SK-N-SH (cell line): ENCODE measurements at regions not wholly inside any gene's neighbourhood (a gene's known extent, or its start where the extent isn't known, plus 50 kb on each side); places are given as distances from the start of the nearest gene placed in this dataset.

Experiments used
- CTCF ChIA-PET: fragments of 300-600, 350-600 bp; formaldehyde crosslinking; extraction: SDS; loops from one replicate; lab custom pipeline; 2021; lab: Yijun Ruan, JAX
- POLR2A ChIA-PET: fragments of 350-600 bp; sonication (Branson Sonifier 250); formaldehyde crosslinking; extraction: SDS; loops from one replicate; lab custom pipeline; 2020; ENCODE audit warnings: antibody characterized with exemption, inconsistent platforms; lab: Yijun Ruan, JAX
- DNase-seq: peaks from one replicate; pipeline ENCODE4 v3.0.0; 2012
- H2AFZ ChIP-seq: fragments of 200-600 bp; sonication (generic); 2 replicates; pipeline ENCODE4 v1.8.1; 2016; ENCODE audit warnings: antibody characterized with exemption, mild to moderate bottlenecking, low read depth
- H3F3A ChIP-seq: fragments of 200-600 bp; sonication (generic); replicated peaks from 2 replicates; pipeline ENCODE3; 2016; ENCODE audit warnings: antibody characterized with exemption, mild to moderate bottlenecking; ENCODE audit not compliant: insufficient read depth
- H3K27ac ChIP-seq, 2 experiments: fragments of 200-500 bp in 1 of 2; fragments of 200-600 bp in 1 of 2; sonication (Bioruptor generic) in 1 of 2; sonication (generic), shearing (Covaris generic) in 1 of 2; 2 replicates each; pipeline versions ENCODE4 v1.5.1 to v1.6.1; 2014 to 2016; ENCODE audit warnings: low read depth in 2 of 2, inconsistent platforms in 1 of 2, low read length in 1 of 2, mild to moderate bottlenecking in 1 of 2, mixed read lengths in 1 of 2
- H3K27me3 ChIP-seq: fragments of 200-600 bp; sonication (generic), shearing (Covaris generic); 2 replicates; pipeline ENCODE4 v1.6.1; 2016; ENCODE audit warnings: mixed run types; ENCODE audit not compliant: insufficient read depth
- H3K36me3 ChIP-seq, 2 experiments: fragments of 200-500 bp in 1 of 2; fragments of 200-600 bp in 1 of 2; sonication (Bioruptor generic) in 1 of 2; sonication (generic) in 1 of 2; replicated peaks in 1 of 2; 2 replicates each; pipeline versions ENCODE3 to v1.5.1; 2014 to 2016; ENCODE audit warnings: low read length in 1 of 2, mild to moderate bottlenecking in 1 of 2; ENCODE audit not compliant: insufficient read depth in 2 of 2, control insufficient read depth in 1 of 2
- H3K4me1 ChIP-seq, 2 experiments: fragments of 200-500 bp in 1 of 2; fragments of 200-600 bp in 1 of 2; sonication (Bioruptor generic) in 1 of 2; sonication (generic), shearing (Covaris generic) in 1 of 2; 2 replicates each; pipeline versions ENCODE4 v1.5.1 to v1.6.1; 2014 to 2016; ENCODE audit warnings: low read depth in 1 of 2, low read length in 1 of 2, mixed run types in 1 of 2; ENCODE audit not compliant: insufficient read depth in 2 of 2, control insufficient read depth in 1 of 2
- H3K4me2 ChIP-seq: fragments of 200-600 bp; sonication (generic), shearing (Covaris generic); 2 replicates; pipeline ENCODE4 v1.6.1; 2017; ENCODE audit warnings: mixed run types
- H3K4me3 ChIP-seq, 2 experiments: fragments of 200-500 bp in 1 of 2; fragments of 200-600 bp in 1 of 2; sonication (Bioruptor generic) in 1 of 2; sonication (generic), shearing (Covaris generic) in 1 of 2; 2 replicates each; pipeline versions ENCODE4 v1.5.1 to v1.8.1; 2014 to 2016; ENCODE audit warnings: low read depth in 2 of 2, inconsistent platforms in 1 of 2, low read length in 1 of 2, mild to moderate bottlenecking in 1 of 2, mixed read lengths in 1 of 2, moderate library complexity in 1 of 2
- H3K79me2 ChIP-seq: fragments of 200-600 bp; sonication (generic); 2 replicates; pipeline ENCODE4 v1.8.1; 2017; ENCODE audit warnings: mild to moderate bottlenecking; ENCODE audit not compliant: insufficient read depth
- H3K9ac ChIP-seq: fragments of 200-600 bp; sonication (generic); 2 replicates; pipeline ENCODE4 v1.6.1; 2017; ENCODE audit warnings: mixed run types
- H3K9me2 ChIP-seq: fragments of 200-600 bp; sonication (generic); 2 replicates; pipeline ENCODE4 v1.6.1; 2017; ENCODE audit warnings: mixed run types
- H3K9me3 ChIP-seq: fragments of 200-600 bp; sonication (generic); 2 replicates; pipeline ENCODE4 v1.6.1; 2017; ENCODE audit warnings: mixed run types, mild to moderate bottlenecking, moderate library complexity
- H4K20me1 ChIP-seq: fragments of 200-600 bp; sonication (generic); 2 replicates; pipeline ENCODE4 v1.6.1; 2017; ENCODE audit warnings: mild to moderate bottlenecking, mixed run types; ENCODE audit not compliant: insufficient read depth
- ELF1 ChIP-seq: IDR thresholded peaks from 2 replicates; pipeline ENCODE4 v1.4.0; 2012
- EZH2phosphoT487 ChIP-seq: fragments of 200-600 bp; sonication (generic); IDR thresholded peaks from 2 replicates; pipeline ENCODE4 v1.6.1; 2017; ENCODE audit warnings: low read depth, mixed run types, mild to moderate bottlenecking, antibody characterized with exemption, moderate library complexity, borderline replicate concordance
- FOSL2 ChIP-seq: IDR thresholded peaks from 2 replicates; pipeline ENCODE4 v1.4.0; 2012; ENCODE audit warnings: low read depth, mild to moderate bottlenecking, moderate library complexity, borderline replicate concordance
- FOXM1 ChIP-seq: IDR thresholded peaks from 2 replicates; pipeline ENCODE4 v1.4.0; 2012; ENCODE audit warnings: low read depth, mild to moderate bottlenecking
- JUND ChIP-seq: IDR thresholded peaks from 2 replicates; pipeline ENCODE4 v1.4.0; 2012
- RAD21 ChIP-seq: IDR thresholded peaks from 2 replicates; pipeline ENCODE4 v1.6.1; 2012; ENCODE audit warnings: mild to moderate bottlenecking, low read length
- RFX5 ChIP-seq: IDR thresholded peaks from 2 replicates; pipeline ENCODE4 v1.6.1; 2012; ENCODE audit warnings: mild to moderate bottlenecking, improper control_type of control experiment, low read length
- RXRA ChIP-seq: IDR thresholded peaks from 2 replicates; pipeline ENCODE4 v1.4.0; 2012; ENCODE audit warnings: low read depth, mild to moderate bottlenecking, borderline replicate concordance
- SIN3A ChIP-seq: IDR thresholded peaks from 2 replicates; pipeline ENCODE4 v1.6.1; 2012; ENCODE audit warnings: low read depth, mild to moderate bottlenecking, low read length, moderate library complexity, borderline replicate concordance
- SMC3 ChIP-seq: IDR thresholded peaks from 2 replicates; pipeline ENCODE4 v1.6.1; 2012; ENCODE audit warnings: low read depth, low read length, improper control_type of control experiment
- TAF1 ChIP-seq: IDR thresholded peaks from 2 replicates; pipeline ENCODE4 v1.6.1; 2012; ENCODE audit warnings: low read depth, mild to moderate bottlenecking, low read length, moderate library complexity, borderline replicate concordance
- TCF12 ChIP-seq: IDR thresholded peaks from 2 replicates; pipeline ENCODE4 v1.4.0; 2012
- WGBS: methylation state at CpG from one replicate; pipeline ENCODE4 v1.1.6; 2017; ENCODE audit warnings: low lambda C conversion rate; 5-methylcytosine and 5-hydroxymethylcytosine counted together
- TF ChIP-seq, protein P1 (sequence below): IDR thresholded peaks from 2 replicates; pipeline ENCODE4 v1.4.0; 2012; ENCODE audit warnings: low read depth, borderline replicate concordance
- TF ChIP-seq, protein P2 (sequence below): IDR thresholded peaks from 2 replicates; pipeline ENCODE4 v1.4.0; 2012; ENCODE audit warnings: low read depth
- TF ChIP-seq, protein P3 (sequence below): fragments of 150-350 bp; IDR thresholded peaks from 2 replicates; pipeline ENCODE4 v1.6.1; 2016; ENCODE audit warnings: mild to moderate bottlenecking, low read depth, low read length
- TF ChIP-seq, protein P4 (sequence below): fragments of 150-350 bp; IDR thresholded peaks from 2 replicates; pipeline ENCODE4 v1.6.1; 2017; ENCODE audit warnings: antibody characterized with exemption, low read length, low read depth, borderline replicate concordance
- TF ChIP-seq, protein P5 (sequence below): IDR thresholded peaks from 2 replicates; pipeline ENCODE4 v1.6.1; 2012; ENCODE audit warnings: mild to moderate bottlenecking, low read depth, low read length, moderate library complexity

DNA sequence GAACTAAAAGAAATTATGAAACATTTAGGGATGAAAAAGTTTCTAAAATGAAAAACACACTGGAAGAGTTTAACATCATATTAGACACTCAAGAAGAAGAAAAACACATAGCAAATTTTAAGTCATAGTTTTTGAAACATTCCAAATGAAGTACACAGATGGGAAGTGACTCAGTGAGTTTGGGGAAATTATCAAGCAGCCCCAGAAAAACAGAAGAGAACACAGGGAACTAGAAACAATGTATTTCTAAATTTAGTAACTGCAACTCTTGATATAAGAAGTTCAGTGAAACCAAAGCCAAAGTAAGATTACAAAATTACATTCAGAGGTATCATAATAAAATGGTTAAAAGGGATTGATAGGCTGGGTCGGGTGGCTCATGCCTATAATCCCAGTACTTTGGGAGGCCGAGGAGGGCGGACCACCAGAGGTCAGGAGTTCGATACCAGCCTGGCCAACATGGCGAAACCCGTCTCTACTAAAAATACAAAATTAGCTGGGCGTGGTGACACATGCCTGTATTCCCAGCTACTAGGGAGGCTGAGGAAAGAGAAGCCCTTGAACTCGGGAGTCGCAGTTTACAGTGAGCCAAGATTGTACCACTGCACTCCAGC is 461.2 kb downstream of the KCTD8 start:
- Histone ChIP-seq H3K9ac (no peak overlapping the region), H4K20me1 (no peaks in the 10 kb centered on the region), H3K4me3 (no peak overlapping the region), H3K4me1 (no peaks in the 10 kb centered on the region), H3K9me3 (no peaks in the 10 kb centered on the region), H3K4me2 (no peak overlapping the region), H3K9me2 (0 out of 2 replicates have a peak, but pooled peaks cover 2% of the 10 kb centered on the region), H3K79me2 (no peaks in the 10 kb centered on the region), H2AFZ (no peak overlapping the region), H3K27me3 (no peaks in the 10 kb centered on the region), H3K27ac (no peak overlapping the region), H3F3A (no peaks in the 10 kb centered on the region), H3K36me3 (no peaks in the 10 kb centered on the region)
- DNase-seq = no peak
- TF ChIP-seq SIN3A (no peak), RAD21 (no peak), ELF1 (no peak), SMC3 (no peak), TCF12 (no peak), FOSL2 (no peak), RFX5 (no peak), EZH2phosphoT487 (no peak), FOXM1 (no peak), TAF1 (no peak)
- TF ChIP-seq, protein P1, sequence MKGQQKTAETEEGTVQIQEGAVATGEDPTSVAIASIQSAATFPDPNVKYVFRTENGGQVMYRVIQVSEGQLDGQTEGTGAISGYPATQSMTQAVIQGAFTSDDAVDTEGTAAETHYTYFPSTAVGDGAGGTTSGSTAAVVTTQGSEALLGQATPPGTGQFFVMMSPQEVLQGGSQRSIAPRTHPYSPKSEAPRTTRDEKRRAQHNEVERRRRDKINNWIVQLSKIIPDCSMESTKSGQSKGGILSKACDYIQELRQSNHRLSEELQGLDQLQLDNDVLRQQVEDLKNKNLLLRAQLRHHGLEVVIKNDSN = no peak
- TF ChIP-seq, protein P2, sequence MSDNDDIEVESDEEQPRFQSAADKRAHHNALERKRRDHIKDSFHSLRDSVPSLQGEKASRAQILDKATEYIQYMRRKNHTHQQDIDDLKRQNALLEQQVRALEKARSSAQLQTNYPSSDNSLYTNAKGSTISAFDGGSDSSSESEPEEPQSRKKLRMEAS = no peak
- TF ChIP-seq, protein P3, sequence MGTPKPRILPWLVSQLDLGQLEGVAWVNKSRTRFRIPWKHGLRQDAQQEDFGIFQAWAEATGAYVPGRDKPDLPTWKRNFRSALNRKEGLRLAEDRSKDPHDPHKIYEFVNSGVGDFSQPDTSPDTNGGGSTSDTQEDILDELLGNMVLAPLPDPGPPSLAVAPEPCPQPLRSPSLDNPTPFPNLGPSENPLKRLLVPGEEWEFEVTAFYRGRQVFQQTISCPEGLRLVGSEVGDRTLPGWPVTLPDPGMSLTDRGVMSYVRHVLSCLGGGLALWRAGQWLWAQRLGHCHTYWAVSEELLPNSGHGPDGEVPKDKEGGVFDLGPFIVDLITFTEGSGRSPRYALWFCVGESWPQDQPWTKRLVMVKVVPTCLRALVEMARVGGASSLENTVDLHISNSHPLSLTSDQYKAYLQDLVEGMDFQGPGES = no peak
- ChIA-PET CTCF (no interaction called here), POLR2A (no interaction called here)
- WGBS = 35% methylated on average over 9 of the region's 9 CpGs

DNA sequence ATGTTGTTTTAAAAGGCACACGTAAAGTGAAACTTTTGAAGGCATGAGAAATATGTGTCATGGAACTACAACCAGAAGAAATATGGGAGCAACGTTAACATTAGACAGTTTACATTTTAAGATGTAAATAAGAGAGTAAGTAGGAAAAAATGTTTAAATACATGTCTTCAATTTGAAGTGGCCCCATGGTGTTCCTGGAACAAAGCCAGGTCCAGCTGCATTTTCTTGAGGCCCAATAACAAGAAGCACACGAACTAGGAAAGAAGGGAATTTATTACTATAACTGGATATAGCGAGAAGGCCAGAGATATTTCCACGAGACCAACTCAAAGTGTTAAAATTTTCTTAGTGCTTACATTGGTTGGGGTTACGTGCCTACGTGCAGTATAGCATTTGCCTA is 458.1 kb downstream of the KCTD8 start:
- H3K27me3 ChIP-seq = no peaks in the 10 kb centered on the region
- TF ChIP-seq SIN3A (no peak), RFX5 (no peak), RXRA (no peak), FOXM1 (no peak), FOSL2 (no peak), TCF12 (no peak), JUND (no peak)
- TF ChIP-seq, protein P4, sequence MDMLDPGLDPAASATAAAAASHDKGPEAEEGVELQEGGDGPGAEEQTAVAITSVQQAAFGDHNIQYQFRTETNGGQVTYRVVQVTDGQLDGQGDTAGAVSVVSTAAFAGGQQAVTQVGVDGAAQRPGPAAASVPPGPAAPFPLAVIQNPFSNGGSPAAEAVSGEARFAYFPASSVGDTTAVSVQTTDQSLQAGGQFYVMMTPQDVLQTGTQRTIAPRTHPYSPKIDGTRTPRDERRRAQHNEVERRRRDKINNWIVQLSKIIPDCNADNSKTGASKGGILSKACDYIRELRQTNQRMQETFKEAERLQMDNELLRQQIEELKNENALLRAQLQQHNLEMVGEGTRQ = no peak
- TF ChIP-seq, protein P5, sequence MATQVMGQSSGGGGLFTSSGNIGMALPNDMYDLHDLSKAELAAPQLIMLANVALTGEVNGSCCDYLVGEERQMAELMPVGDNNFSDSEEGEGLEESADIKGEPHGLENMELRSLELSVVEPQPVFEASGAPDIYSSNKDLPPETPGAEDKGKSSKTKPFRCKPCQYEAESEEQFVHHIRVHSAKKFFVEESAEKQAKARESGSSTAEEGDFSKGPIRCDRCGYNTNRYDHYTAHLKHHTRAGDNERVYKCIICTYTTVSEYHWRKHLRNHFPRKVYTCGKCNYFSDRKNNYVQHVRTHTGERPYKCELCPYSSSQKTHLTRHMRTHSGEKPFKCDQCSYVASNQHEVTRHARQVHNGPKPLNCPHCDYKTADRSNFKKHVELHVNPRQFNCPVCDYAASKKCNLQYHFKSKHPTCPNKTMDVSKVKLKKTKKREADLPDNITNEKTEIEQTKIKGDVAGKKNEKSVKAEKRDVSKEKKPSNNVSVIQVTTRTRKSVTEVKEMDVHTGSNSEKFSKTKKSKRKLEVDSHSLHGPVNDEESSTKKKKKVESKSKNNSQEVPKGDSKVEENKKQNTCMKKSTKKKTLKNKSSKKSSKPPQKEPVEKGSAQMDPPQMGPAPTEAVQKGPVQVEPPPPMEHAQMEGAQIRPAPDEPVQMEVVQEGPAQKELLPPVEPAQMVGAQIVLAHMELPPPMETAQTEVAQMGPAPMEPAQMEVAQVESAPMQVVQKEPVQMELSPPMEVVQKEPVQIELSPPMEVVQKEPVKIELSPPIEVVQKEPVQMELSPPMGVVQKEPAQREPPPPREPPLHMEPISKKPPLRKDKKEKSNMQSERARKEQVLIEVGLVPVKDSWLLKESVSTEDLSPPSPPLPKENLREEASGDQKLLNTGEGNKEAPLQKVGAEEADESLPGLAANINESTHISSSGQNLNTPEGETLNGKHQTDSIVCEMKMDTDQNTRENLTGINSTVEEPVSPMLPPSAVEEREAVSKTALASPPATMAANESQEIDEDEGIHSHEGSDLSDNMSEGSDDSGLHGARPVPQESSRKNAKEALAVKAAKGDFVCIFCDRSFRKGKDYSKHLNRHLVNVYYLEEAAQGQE = no peak
- TF ChIP-seq, all 33 proteins: peak for 0
- Histone ChIP-seq H3F3A (no peaks in the 10 kb centered on the region), H3K4me3 (no peak overlapping the region), H3K9me3 (no peaks in the 10 kb centered on the region), H3K4me1 (no peaks in the 10 kb centered on the region), H3K27ac (no peak overlapping the region), H3K36me3 (no peaks in the 10 kb centered on the region), H3K9me2 (0 out of 2 replicates have a peak, but pooled peaks cover 2% of the 10 kb centered on the region), H4K20me1 (no peaks in the 10 kb centered on the region), H3K79me2 (no peaks in the 10 kb centered on the region), H2AFZ (no peak overlapping the region), H3K4me2 (no peak overlapping the region), H3K9ac (no peak overlapping the region)
- ChIA-PET CTCF (interaction anchor here (1.3 kb wide), 1 partner anchor 16 kb away, joined by 3 read pairs; no protein-coding TSS in a partner anchor), POLR2A (no interaction called here)
- no peak for DNase-seq
- 35% methylated on average over 7 of the region's 7 CpGs for WGBS
